Duodenal mucosa (tissue), 2 donors: ENCODE measurements at regions not wholly inside any gene's neighbourhood (a gene's known extent, or its start where the extent isn't known, plus 50 kb on each side); places are given as distances from the start of the nearest gene placed in this dataset.

Source experiments
- H3K27ac ChIP-seq: one replicate; pipeline ENCODE4 v1.7.0; 2013; ENCODE audit warnings: low read depth, low read length
- H3K27me3 ChIP-seq, 2 donors: one replicate each; pipeline ENCODE4 v1.7.0; 2013; ENCODE audit warnings: low read length in 2 of 2, control low read depth in 1 of 2; ENCODE audit not compliant: insufficient read depth in 2 of 2, control insufficient read depth in 1 of 2
- H3K36me3 ChIP-seq, 2 donors: one replicate each; pipeline ENCODE4 v1.7.0; 2013; ENCODE audit warnings: low read length in 2 of 2, control low read depth in 1 of 2; ENCODE audit not compliant: insufficient read depth in 2 of 2, control insufficient read depth in 1 of 2
- H3K4me1 ChIP-seq, 2 donors: one replicate each; pipeline ENCODE4 v1.7.0; 2013; ENCODE audit warnings: low read length in 2 of 2, control low read depth in 1 of 2; ENCODE audit not compliant: insufficient read depth in 2 of 2, control insufficient read depth in 1 of 2
- H3K4me3 ChIP-seq, 2 donors: one replicate each; pipeline ENCODE4 v1.7.0; 2013; ENCODE audit warnings: low read length in 2 of 2, low read depth in 1 of 2
- H3K9ac ChIP-seq, 2 donors: one replicate each; pipeline ENCODE4 v1.7.0; 2013; ENCODE audit warnings: low read length in 2 of 2, low read depth in 1 of 2
- H3K9me3 ChIP-seq, 2 donors: one replicate each; pipeline ENCODE4 v1.7.0; 2013; ENCODE audit warnings: low read length in 2 of 2, control low read depth in 1 of 2; ENCODE audit not compliant: control insufficient read depth in 1 of 2

- no peaks in the 10 kb centered on the region for H3K36me3 ChIP-seq
- H3K27ac ChIP-seq: no peak overlapping the region
- no peak overlapping the region for H3K9ac ChIP-seq
- no peaks in the 10 kb centered on the region for H3K27me3 ChIP-seq
- H3K9me3 ChIP-seq: no peaks in the 10 kb centered on the region
- H3K4me3 ChIP-seq: no peak overlapping the region
- H3K4me1 ChIP-seq: peaks cover 28 to 29% of the 10 kb centered on the region in 2 donors
These were observed 118.0 kb upstream of the ARHGEF3 start for GRCh38 chr3:56919797-56920195.

GRCh38 chr3:56919137-56919796, 117.5 kb upstream of the ARHGEF3 start:
- Histone ChIP-seq H3K4me1 (peaks cover 27% of the 10 kb centered on the region in 2 donors), H3K9ac (no peak overlapping the region), H3K9me3 (no peaks in the 10 kb centered on the region), H3K4me3 (no peak overlapping the region), H3K27ac (no peak overlapping the region), H3K27me3 (no peaks in the 10 kb centered on the region), H3K36me3 (no peaks in the 10 kb centered on the region)

GRCh38 chr3:56918111-56918568, 116.4 kb upstream of the ARHGEF3 start:
- H3K9me3 ChIP-seq: no peaks in the 10 kb centered on the region
- H3K4me3 ChIP-seq: no peak overlapping the region
- peaks cover 18 to 19% of the 10 kb centered on the region in 2 donors for H3K4me1 ChIP-seq
- H3K9ac ChIP-seq: no peak overlapping the region
- H3K27me3 ChIP-seq: no peaks in the 10 kb centered on the region
- H3K27ac ChIP-seq: no peak overlapping the region
- no peaks in the 10 kb centered on the region for H3K36me3 ChIP-seq

GRCh38 chr3:56917361-56918110, 115.8 kb upstream of the ARHGEF3 start:
- Histone ChIP-seq H3K27ac (no peak overlapping the region), H3K36me3 (no peaks in the 10 kb centered on the region), H3K27me3 (no peaks in the 10 kb centered on the region), H3K4me3 (no peak overlapping the region), H3K9me3 (no peaks in the 10 kb centered on the region), H3K9ac (no peak overlapping the region), H3K4me1 (peaks cover 18 to 19% of the 10 kb centered on the region in 2 donors)

- H3K36me3 ChIP-seq: no peaks in the 10 kb centered on the region
- peaks cover 16 to 19% of the 10 kb centered on the region in 2 donors for H3K4me1 ChIP-seq
- no peaks in the 10 kb centered on the region for H3K9me3 ChIP-seq
- H3K9ac ChIP-seq: peak overlapping the region in 1 of 2 donors; percentile 40
- H3K27ac ChIP-seq: no peak overlapping the region
- H3K4me3 ChIP-seq: peak overlapping the region; percentile 44 to 53
- no peaks in the 10 kb centered on the region for H3K27me3 ChIP-seq
These were observed 115.1 kb upstream of the ARHGEF3 start for GRCh38 chr3:56916716-56917360.

GRCh38 chr3:56915966-56916586, 114.3 kb upstream of the ARHGEF3 start:
- H3K9me3 ChIP-seq: no peaks in the 10 kb centered on the region
- peak overlapping the region; percentile 44 to 53 for H3K4me3 ChIP-seq
- no peaks in the 10 kb centered on the region for H3K27me3 ChIP-seq
- peak overlapping the region in 1 of 2 donors; percentile 40 for H3K9ac ChIP-seq
- peaks cover 11 to 19% of the 10 kb centered on the region in 2 donors for H3K4me1 ChIP-seq
- no peak overlapping the region for H3K27ac ChIP-seq
- no peaks in the 10 kb centered on the region for H3K36me3 ChIP-seq

- Histone ChIP-seq H3K4me1 (peaks cover 11 to 19% of the 10 kb centered on the region in 2 donors), H3K27ac (no peak overlapping the region), H3K9ac (no peak overlapping the region), H3K36me3 (no peaks in the 10 kb centered on the region), H3K27me3 (no peaks in the 10 kb centered on the region), H3K4me3 (no peak overlapping the region), H3K9me3 (no peaks in the 10 kb centered on the region)
These were observed 112.9 kb upstream of the ARHGEF3 start for GRCh38 chr3:56914646-56915045.

GRCh38 chr3:56911363-56911762, 109.6 kb upstream of the ARHGEF3 start:
- H3K4me1 ChIP-seq: peaks cover 0 to under 1% of the 10 kb centered on the region in 2 donors
- no peak overlapping the region for H3K4me3 ChIP-seq
- H3K36me3 ChIP-seq: no peaks in the 10 kb centered on the region
- no peak overlapping the region for H3K9ac ChIP-seq
- no peaks in the 10 kb centered on the region for H3K9me3 ChIP-seq
- no peaks in the 10 kb centered on the region for H3K27me3 ChIP-seq
- no peak overlapping the region for H3K27ac ChIP-seq

- H3K27ac ChIP-seq: no peak overlapping the region
- H3K4me3 ChIP-seq: no peak overlapping the region
- no peaks in the 10 kb centered on the region for H3K36me3 ChIP-seq
- no peaks in the 10 kb centered on the region for H3K4me1 ChIP-seq
- no peak overlapping the region for H3K9ac ChIP-seq
- H3K9me3 ChIP-seq: no peaks in the 10 kb centered on the region
- no peaks in the 10 kb centered on the region for H3K27me3 ChIP-seq
These were observed 107.6 kb upstream of the ARHGEF3 start for GRCh38 chr3:56909349-56909748.

- H3K9ac ChIP-seq: no peak overlapping the region
These were observed 106.3 kb upstream of the ARHGEF3 start for GRCh38 chr3:56908004-56908403.

More at GRCh38 chr3:56908004-56908403, 106.3 kb upstream of the ARHGEF3 start:
- H3K36me3 ChIP-seq: no peaks in the 10 kb centered on the region
- H3K4me3 ChIP-seq: no peak overlapping the region
- H3K27me3 ChIP-seq: no peaks in the 10 kb centered on the region
- H3K4me1 ChIP-seq: no peaks in the 10 kb centered on the region
- H3K9me3 ChIP-seq: no peaks in the 10 kb centered on the region
- H3K27ac ChIP-seq: no peak overlapping the region
